ENCODE measurements at regions not wholly inside any gene's neighbourhood (a gene's known extent, or its start where the extent isn't known, plus 50 kb on each side); places are given as distances from the start of the nearest gene placed in this dataset.

DNA sequence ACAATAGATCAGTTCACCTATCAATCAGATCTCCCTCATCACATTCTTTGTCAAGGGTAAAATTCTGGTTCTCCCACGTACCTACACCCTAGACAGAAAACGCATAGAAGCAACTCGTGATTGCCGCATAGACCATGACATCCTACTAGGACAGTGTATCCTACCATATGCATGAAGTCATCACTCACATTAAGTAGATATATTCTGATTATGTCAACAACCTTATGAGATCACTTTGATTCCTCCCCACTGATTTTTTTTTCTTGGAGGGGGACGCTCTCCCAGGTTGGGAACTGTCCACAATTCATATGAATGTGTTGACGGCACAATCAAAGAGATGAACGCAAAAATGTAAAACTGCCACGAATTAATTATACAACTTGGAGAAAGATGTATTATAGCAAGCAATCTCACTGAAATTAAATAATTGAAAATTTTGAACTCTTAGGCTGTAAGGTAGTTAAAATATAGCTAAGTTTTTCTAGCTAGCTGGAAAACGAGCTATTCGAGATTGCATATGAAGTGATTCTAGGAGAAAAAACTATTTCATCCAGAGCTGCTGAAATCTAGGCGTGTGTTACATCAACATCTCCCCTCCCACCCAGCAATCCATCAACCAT lies 82.5 kb upstream of the CCDC28A start:
- DNase-seq (ENCODE audit: low read depth in 2 of 3, low spot score in 2 of 3): no peak

DNA sequence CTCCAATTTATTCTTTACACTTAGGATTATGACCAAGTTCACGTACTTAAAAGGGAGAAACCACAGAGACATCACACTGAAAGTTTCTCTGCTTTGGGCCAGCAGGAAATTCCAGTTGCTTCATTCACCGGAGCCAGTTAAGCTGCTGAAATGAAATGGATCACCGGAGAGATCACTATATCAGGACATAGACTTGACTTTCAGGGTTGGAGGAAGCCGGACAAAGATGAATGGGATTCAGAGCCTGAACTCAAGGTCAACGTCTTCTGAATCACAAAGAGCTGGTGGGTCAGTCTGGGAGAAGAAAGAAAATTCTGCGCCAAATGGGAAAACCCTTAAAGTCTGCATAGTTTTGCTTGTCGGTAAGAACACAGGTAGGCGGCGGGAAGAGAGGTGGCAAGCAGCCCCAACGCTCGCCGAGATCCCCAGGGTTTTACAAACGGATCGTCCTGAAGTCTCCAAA lies 81.9 kb upstream of the CCDC28A start:
- no peak for DNase-seq (ENCODE audit: low read depth in 2 of 3, low spot score in 2 of 3)

DNA sequence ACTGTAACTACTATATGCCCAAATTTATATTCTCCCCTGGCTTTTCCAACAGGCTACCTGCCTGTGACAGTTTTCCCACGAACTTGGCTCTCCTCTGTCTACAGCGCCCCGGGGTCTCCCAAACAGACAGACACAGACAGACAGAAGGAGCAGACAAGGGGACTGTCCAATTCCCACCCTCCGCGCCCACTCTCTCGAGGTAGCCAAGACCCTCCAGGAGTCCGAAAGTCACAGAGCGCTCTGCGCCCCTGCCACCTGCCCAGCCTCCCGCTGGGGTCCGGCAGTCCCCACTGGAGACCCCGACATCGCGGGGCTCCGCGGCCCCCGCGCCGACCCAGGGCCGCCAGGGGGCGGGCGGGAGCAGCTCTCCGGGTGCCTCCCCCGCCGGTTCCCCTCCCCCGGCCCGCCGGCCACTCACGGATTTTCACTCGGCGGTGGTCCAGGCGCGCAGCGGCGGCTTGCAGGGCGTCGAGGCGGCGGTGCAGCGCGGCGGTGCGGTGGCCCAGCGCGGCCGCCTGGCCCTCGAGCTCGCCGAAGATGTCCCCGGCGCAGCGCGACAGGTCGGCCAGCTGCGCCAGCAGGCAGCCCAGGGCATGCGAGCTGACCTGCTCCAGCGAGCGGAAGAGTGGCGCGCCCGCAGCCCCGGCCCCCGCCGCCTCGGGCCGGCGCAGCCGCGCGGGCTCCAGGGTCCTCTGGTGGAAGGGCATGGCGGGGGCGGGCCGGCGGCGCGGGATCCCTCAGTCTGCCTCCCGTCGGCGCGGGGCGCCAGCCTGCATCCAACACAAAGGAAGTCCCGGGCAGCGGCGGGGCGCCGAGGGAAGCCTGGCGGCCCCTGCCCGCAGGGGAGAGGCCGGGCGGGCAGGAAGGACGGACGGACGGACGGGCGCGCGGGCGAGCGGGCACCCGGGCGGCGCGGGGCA lies 81.3 kb upstream of the CCDC28A start:
- DNase-seq (ENCODE audit: low read depth in 2 of 3, low spot score in 2 of 3): peak; percentile 24 to 68 (median 66)

DNA sequence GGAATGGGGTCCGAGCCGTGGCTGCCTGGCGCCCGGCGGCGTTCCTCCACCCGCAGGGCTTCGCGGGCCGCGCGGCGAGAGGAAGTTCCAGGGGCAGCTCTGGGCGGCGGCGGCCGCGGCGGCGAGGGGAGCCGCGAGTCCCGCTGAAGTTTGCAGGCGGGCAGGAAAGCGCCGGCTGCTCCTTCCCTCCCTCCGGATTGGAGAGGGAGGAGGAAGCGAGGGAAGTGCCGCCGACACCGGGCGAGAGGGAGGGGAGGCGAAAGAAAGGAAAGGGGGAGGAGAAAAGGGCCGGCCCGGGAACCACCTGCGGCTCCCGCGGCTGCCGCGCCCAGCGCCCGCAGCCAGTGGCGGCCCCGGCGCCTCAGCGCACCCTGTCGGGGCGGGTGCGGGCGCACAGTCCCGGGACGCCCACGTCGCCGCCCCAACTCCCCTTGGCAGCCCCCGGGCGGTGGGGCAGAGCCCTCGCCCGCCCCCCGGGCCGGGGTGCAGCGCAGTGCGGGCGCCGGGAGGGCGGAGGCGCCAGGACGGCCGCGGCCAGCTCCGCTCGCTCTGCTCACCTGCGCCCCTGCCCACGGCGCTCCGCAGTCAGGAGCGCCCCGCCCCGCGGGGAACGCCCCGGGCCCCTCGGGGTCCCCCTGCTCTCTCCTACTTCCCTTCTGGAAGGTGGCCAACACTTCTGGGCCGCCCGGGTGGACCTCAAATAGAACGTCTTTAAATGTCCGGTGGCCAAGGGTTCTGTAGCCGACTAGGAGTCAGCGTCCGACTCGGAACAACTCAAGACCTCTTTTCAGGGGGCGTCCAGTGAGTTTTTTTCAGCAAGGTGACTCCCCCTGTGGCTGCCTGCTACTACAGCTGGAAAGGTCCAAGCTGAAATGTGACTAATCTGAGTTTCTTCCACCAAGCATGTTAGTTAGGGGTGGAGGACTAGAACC lies 80.3 kb upstream of the CCDC28A start:
- DNase-seq (ENCODE audit: low read depth in 2 of 3, low spot score in 2 of 3): peak; percentile 7 to 59 (median 59)

DNA sequence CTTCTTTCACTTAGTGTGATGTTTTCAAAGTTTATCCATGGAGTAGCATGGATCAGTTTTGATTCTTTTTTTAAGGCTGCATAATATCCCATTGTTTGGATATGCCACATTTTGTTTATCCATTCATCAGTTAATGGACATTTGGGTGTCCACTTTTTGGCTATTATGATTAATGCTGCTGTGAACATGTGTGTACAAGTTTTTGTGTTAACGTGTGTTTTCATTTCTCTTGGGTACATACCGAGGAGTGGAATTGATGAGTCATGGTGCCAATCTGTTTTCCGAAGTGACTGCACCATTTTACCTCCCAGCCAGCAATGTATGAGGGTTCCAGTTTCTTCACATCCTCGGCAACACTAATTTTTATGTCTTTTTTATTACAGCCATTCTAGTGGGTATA lies 78.4 kb upstream of the CCDC28A start:
- no peak for DNase-seq (ENCODE audit: low read depth in 2 of 3, low spot score in 2 of 3)

DNA sequence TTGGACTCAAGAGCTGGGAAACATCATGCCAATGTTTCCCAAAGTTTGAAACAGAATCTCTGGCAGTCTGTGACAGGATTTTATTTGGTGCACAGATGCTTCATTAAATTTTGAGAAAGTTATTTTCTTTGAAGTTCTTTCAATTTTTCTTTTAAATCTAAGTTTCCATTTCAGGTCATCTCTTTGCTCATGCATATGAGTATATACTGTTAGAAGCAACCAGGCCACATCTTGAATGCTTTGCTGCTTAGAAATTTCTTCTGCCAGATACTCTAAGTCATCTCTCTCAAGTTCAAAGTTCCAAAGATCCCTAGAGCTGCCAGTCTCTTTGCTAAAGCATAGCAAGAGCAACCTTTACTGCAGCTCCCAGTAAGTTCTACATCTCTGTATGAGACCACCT lies 59.1 kb upstream of the CCDC28A start:
- no peak for DNase-seq (ENCODE audit: low read depth in 2 of 3, low spot score in 2 of 3)

DNA sequence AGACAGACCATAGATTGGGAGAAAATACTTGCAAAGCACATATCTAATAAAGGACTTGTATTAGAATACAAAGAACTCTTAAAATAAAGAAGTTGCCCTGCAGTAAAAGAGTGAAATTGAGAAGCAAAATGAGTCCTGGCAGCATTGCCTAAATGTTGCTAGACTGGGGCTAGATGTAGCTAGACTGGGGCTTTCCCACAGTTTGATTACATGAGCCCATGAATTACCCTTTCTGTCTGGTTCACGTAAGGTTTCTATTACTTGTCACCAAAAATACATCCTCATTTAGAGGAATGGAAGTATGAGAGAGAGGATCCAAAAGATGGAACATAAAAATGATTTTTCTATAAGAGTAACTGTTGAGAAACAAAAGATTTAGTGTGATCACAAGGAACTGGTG lies 57.6 kb upstream of the CCDC28A start:
- no peak for DNase-seq (ENCODE audit: low read depth in 2 of 3, low spot score in 2 of 3)

DNA sequence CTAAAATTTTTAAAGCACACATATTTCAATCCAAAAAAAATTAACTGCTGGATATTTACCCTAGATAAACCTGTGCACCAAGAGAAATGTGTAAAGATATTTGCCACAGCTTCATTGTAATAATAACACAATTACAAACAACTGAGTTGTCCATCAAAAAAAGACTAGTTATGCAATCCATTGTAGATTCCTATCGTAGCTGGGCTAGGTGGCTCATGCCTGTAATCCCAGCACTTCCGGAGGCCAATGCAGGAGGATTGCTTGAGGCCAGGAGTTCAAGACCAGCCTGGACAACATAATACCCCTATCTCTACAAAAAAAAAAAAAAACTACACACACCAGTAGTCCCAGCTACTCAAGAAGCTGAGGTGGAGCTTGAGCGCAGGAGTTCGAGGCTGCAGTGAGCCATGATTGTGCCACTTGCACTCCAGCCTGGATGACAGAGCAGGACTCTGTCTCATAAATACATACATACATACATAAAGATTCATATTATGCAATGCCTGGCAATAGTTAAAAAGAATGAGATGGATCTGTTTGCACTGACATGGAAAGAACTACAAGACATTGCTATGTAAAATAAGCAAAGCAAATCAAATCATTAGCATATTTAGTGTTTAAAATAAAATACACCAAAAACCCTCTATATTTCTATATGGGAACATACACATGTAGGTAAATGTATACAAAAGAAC lies 56.5 kb upstream of the CCDC28A start:
- DNase-seq (ENCODE audit: low read depth in 2 of 3, low spot score in 2 of 3): no peak

DNA sequence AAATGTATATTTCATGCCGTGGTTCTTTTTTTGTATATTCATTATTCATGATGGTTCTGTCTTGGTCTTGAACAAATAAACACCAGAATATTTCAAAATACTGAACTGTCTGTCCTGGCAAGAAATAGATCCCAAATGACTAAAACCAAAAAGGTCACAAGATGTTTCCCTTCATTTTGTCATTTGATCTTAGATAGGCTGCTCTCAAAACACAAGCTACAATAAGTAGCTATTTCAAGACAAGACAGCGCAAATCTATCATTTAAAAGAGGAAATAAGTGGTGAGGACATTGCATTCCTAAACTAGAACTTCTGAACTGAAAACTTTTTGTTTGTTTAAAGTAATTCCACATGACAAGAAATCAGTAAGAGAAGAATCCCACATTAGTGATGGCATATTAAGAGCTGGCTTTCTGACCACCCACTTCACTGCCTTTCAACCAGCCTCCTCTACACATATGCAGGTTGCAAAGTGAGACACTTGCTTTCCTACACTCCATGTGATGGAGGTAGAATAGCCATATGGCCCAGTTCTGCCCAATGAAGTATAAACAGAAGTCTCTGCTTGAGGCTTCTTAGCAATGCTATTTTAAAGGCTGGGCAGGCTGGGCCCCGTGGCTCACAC lies 54.4 kb upstream of the CCDC28A start:
- DNase-seq (ENCODE audit: low read depth in 2 of 3, low spot score in 2 of 3): peak in 1 of 3 donors; percentile 7

DNA sequence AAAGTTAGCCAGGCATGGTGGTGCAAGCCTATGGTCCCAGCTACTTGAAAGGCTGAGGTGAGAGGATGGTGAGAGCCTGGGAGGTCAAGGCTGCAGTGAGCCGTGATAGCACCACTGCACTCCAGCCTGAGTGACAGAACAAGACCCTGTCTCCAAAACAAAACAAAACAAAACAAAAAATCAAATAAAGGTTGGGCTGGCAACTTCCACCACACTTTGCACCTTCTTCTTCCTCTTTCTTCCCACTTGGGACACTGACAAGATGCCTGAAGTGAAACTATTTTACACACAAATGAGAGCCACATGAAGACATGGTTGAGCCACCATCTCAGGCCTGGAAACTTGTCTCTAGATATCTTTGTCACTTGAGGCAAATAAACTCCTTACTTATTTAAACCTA lies 53.8 kb upstream of the CCDC28A start:
- DNase-seq (ENCODE audit: low read depth in 2 of 3, low spot score in 2 of 3): peak in 1 of 3 donors; percentile 44

DNA sequence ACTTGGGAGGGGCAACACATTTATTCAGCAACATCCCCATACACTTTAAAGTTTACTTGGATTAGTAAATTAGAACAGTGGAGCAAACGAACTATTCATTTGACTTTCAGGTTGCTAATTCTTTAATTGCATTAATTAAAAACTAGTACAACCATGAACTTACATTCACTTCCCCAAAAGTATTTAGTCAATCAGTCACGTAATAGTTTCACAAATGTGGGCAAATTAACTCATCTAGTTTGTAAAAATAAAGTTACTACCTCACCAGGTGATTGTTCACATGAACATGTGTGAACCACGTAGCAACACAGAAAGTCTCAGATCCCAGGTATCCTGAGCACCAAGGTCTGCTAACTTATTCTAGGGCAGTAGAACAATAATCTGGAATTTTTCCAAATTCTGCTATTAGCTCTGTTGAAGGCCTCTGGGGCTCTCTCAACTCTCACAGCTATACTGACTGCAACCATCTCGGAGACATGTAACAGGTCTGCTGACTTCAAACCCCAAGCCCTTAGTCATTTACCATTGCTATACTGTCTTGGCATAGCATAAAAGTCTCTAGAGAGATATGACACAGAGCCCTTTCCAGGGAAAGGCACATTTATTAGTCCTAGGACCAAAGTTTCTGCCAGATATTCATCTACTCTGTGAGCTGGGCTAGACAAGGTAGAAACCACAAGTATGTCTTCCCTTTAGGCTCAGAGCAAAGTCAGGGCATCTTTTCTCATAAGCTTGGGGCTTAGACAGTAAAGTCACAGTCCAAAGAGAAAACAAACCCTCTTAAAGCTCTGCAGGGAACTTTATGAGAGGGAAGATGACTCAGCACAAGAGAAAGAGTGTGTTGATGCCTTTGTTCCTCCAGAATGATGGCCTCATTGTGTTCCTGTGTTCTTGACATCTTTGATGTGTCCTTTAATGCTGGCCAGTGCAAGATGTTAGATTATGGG lies 50.9 kb upstream of the CCDC28A start:
- DNase-seq (ENCODE audit: low read depth in 2 of 3, low spot score in 2 of 3): peak in 2 of 3 donors; percentile 11 to 55
